Stomach (tissue), 4 donors: ENCODE measurements at regions not wholly inside any gene's neighbourhood (a gene's known extent, or its start where the extent isn't known, plus 50 kb on each side); places are given as distances from the start of the nearest gene placed in this dataset.

Experiments used
- CTCF ChIP-seq, 7 experiments: fragments of 450-650 bp in 4 of 7; fragments of 200-600 bp in 3 of 7; sonication (generic) in 3 of 7; IDR thresholded peaks; one replicate each; pipeline ENCODE4 v1.5.1; 2016 to 2019; ENCODE audit warnings: antibody characterized with exemption in 7 of 7, control low read depth in 2 of 7, mild to moderate bottlenecking in 1 of 7
- POLR2AphosphoS5 ChIP-seq, 3 donors: sonication (generic); formaldehyde crosslinking; IDR thresholded peaks; one replicate each; pipeline ENCODE4 v1.6.1; 2016; ENCODE audit warnings: antibody characterized with exemption in 3 of 3

GRCh38 chr5:97644896-97645295 is 461.8 kb upstream of the RIOK2 start:
- no peak for TF ChIP-seq POLR2AphosphoS5 (IDR thresholded peaks at IDR 0.05)
- TF ChIP-seq CTCF (IDR thresholded peaks at IDR 0.05), result no peak
